GM21390 (cell line): ENCODE measurements at regions not wholly inside any gene's neighbourhood (a gene's known extent, or its start where the extent isn't known, plus 50 kb on each side); places are given as distances from the start of the nearest gene placed in this dataset.

Experiments
- ATAC-seq: cut with Tn5 transposase; IDR thresholded peaks from one replicate; pipeline ENCODE4 v1.9.1; 2021; ENCODE audit not compliant: unreplicated experiment

GRCh38 chr5:107154593-107154992 is 516.1 kb downstream of the EFNA5 start:
- no peak for ATAC-seq

- ATAC-seq = no peak
Observed at GRCh38 chr5:107153283-107153682, 517.5 kb downstream of the EFNA5 start.

GRCh38 chr5:107149243-107150005 is 521.3 kb downstream of the EFNA5 start:
- peak; percentile 84 for ATAC-seq

GRCh38 chr5:107147589-107147988 is 523.1 kb downstream of the EFNA5 start:
- ATAC-seq = no peak

- no peak for ATAC-seq
Observed at GRCh38 chr5:107146901-107147300, 523.8 kb downstream of the EFNA5 start.

- no peak for ATAC-seq
Observed at GRCh38 chr5:107135391-107135790, 535.3 kb downstream of the EFNA5 start.

- no peak for ATAC-seq
Observed at GRCh38 chr5:107134931-107135330, 535.8 kb downstream of the EFNA5 start.

GRCh38 chr5:107129051-107129450 is 541.7 kb downstream of the EFNA5 start:
- ATAC-seq = no peak

- no peak for ATAC-seq
Observed at GRCh38 chr5:107127878-107128277, 542.9 kb downstream of the EFNA5 start.

- ATAC-seq = no peak
Observed at GRCh38 chr5:107126341-107126740, 544.4 kb downstream of the EFNA5 start.

GRCh38 chr5:107124376-107124775 is 546.4 kb downstream of the EFNA5 start:
- ATAC-seq = no peak

- no peak for ATAC-seq
Observed at GRCh38 chr5:107123014-107123413, 547.7 kb downstream of the EFNA5 start.

- ATAC-seq = no peak
Observed at GRCh38 chr5:107121793-107122519, 548.8 kb downstream of the EFNA5 start.

- ATAC-seq = no peak
Observed at GRCh38 chr5:107119656-107120055, 551.1 kb downstream of the EFNA5 start.

- no peak for ATAC-seq
Observed at GRCh38 chr5:107118184-107119019, 552.3 kb downstream of the EFNA5 start.

GRCh38 chr5:107112216-107112615 is 558.5 kb downstream of the EFNA5 start:
- no peak for ATAC-seq

- no peak for ATAC-seq
Observed at GRCh38 chr5:107104040-107104995, 566.4 kb downstream of the EFNA5 start.

GRCh38 chr5:107103522-107103921 is 567.2 kb downstream of the EFNA5 start:
- no peak for ATAC-seq

- no peak for ATAC-seq
Observed at GRCh38 chr5:107100121-107100520, 570.6 kb downstream of the EFNA5 start.

GRCh38 chr5:107099506-107099905 is 571.2 kb downstream of the EFNA5 start:
- ATAC-seq = no peak
